Suprapubic skin (tissue), 4 donors: ENCODE measurements at regions not wholly inside any gene's neighbourhood (a gene's known extent, or its start where the extent isn't known, plus 50 kb on each side); places are given as distances from the start of the nearest gene placed in this dataset.

Experiments
- DNase-seq, 2 donors: peaks; one replicate each; pipeline ENCODE4 v3.0.0-alpha.2; 2019; ENCODE audit warnings: low spot score in 2 of 2
- H3K27ac ChIP-seq: fragments of 200-600 bp; sonication (generic); one replicate; pipeline ENCODE4 v1.5.1; 2019
- H3K27me3 ChIP-seq: fragments of 200-600 bp; sonication (generic); one replicate; pipeline ENCODE4 v1.5.1; 2019
- H3K36me3 ChIP-seq: fragments of 200-600 bp; sonication (generic); one replicate; pipeline ENCODE4 v1.5.1; 2019
- H3K4me1 ChIP-seq: fragments of 200-600 bp; sonication (generic); one replicate; pipeline ENCODE4 v1.5.1; 2019
- H3K4me3 ChIP-seq: fragments of 200-600 bp; sonication (generic); one replicate; pipeline ENCODE4 v1.5.1; 2019; ENCODE audit warnings: mild to moderate bottlenecking
- H3K9me3 ChIP-seq: fragments of 200-600 bp; sonication (generic); one replicate; pipeline ENCODE4 v1.5.1; 2019
- EP300 ChIP-seq: sonication (generic); formaldehyde crosslinking; IDR thresholded peaks from one replicate; pipeline ENCODE4 v1.6.1; 2017; ENCODE audit warnings: antibody characterized with exemption
- POLR2A ChIP-seq, 2 donors: fragments of 450-650 bp; IDR thresholded peaks; one replicate each; pipeline ENCODE4 v1.6.1; 2017; ENCODE audit warnings: antibody characterized with exemption in 2 of 2, mild to moderate bottlenecking in 2 of 2, moderate library complexity in 2 of 2
- POLR2AphosphoS5 ChIP-seq, 3 donors: sonication (generic); formaldehyde crosslinking; IDR thresholded peaks; one replicate each; pipeline ENCODE4 v1.6.1; 2017; ENCODE audit warnings: antibody characterized with exemption in 3 of 3
- WGBS: methylation state at CpG from one replicate; pipeline ENCODE4 v1.1.5; 2018; 5-methylcytosine and 5-hydroxymethylcytosine counted together
- TF ChIP-seq, protein P1 (sequence below), 2 donors: fragments of 200-600 bp in 1 of 2; fragments of 450-650 bp in 1 of 2; sonication (generic) in 1 of 2; IDR thresholded peaks; one replicate each; pipeline ENCODE4 v1.5.1; 2016 to 2019; ENCODE audit warnings: antibody characterized with exemption in 2 of 2, mild to moderate bottlenecking in 1 of 2, moderate library complexity in 1 of 2

DNA sequence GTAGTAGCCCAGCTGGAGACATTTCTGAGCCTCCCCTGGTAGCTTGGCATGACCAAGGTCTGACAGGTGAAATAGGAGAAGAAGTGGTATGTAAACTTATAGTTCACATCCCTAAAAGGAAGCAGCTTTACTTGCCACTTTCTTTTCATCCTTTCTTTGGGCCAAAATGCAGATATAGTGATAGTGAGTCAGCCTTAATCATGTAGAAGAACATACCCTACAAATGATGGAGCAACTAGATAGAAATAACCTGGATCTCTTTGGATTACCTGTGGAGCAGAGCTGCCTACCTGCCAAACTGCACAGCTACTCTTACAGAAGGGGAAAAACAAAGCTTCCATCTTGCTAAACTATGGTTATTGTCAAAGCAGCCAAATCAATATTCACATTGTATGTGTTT lies 106.7 kb upstream of the LCORL start:
- Histone ChIP-seq H3K9me3 (no peaks in the 10 kb centered on the region), H3K36me3 (no peaks in the 10 kb centered on the region), H3K4me1 (no peaks in the 10 kb centered on the region), H3K27ac (no peak overlapping the region), H3K4me3 (no peak overlapping the region), H3K27me3 (no peaks in the 10 kb centered on the region)
- no peak for DNase-seq
- TF ChIP-seq EP300 (no peak), POLR2A (IDR thresholded peaks at IDR 0.05) (no peak), POLR2AphosphoS5 (IDR thresholded peaks at IDR 0.05) (no peak)
- TF ChIP-seq, protein P1, sequence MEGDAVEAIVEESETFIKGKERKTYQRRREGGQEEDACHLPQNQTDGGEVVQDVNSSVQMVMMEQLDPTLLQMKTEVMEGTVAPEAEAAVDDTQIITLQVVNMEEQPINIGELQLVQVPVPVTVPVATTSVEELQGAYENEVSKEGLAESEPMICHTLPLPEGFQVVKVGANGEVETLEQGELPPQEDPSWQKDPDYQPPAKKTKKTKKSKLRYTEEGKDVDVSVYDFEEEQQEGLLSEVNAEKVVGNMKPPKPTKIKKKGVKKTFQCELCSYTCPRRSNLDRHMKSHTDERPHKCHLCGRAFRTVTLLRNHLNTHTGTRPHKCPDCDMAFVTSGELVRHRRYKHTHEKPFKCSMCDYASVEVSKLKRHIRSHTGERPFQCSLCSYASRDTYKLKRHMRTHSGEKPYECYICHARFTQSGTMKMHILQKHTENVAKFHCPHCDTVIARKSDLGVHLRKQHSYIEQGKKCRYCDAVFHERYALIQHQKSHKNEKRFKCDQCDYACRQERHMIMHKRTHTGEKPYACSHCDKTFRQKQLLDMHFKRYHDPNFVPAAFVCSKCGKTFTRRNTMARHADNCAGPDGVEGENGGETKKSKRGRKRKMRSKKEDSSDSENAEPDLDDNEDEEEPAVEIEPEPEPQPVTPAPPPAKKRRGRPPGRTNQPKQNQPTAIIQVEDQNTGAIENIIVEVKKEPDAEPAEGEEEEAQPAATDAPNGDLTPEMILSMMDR (IDR thresholded peaks at IDR 0.05) = no peak

- no peak for DNase-seq
- H3K27me3 ChIP-seq = no peaks in the 10 kb centered on the region
- no peaks in the 10 kb centered on the region for H3K9me3 ChIP-seq
- H3K36me3 ChIP-seq = no peaks in the 10 kb centered on the region
- TF ChIP-seq EP300 (no peak), POLR2A (IDR thresholded peaks at IDR 0.05) (no peak), POLR2AphosphoS5 (IDR thresholded peaks at IDR 0.05) (no peak)
- TF ChIP-seq, protein P1 (IDR thresholded peaks at IDR 0.05) = no peak
- H3K4me1 ChIP-seq = no peaks in the 10 kb centered on the region
- 57% methylated on average over 3 of the region's 3 CpGs for WGBS
- H3K27ac ChIP-seq = no peak overlapping the region
- no peak overlapping the region for H3K4me3 ChIP-seq
Measured at GRCh38 chr4:18127030-18127429, 105.5 kb upstream of the LCORL start.

DNA sequence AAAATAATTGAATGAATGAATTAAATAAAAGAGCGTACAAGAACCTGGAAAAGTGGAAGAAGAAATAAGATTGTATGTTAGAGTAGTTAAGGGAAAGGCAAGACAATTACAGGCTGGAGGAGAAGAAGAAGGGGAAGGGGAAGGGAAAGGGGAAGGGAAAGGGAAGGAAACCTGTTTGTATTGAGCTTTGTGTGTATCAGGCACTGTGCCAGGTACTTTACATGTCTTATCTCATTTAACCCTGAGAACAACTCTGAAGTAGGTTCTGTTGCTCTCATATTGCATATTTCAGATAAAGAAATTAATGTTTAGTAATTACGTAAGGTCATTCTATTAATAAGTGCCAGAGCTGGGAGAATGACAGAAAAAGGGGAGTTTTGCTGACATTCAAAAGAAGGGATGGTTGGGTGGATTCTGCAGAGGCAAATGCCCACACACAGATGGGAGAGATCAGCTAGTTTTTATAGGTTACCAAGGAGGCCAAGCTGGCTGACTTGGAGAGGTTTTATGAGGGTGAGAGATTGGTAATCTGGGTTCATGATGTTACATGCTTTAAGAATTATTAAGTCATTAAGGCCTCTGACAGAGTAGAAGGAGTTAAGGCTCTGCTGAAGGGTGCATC lies 92.3 kb upstream of the LCORL start:
- TF ChIP-seq POLR2A (IDR thresholded peaks at IDR 0.05) = no peak
- TF ChIP-seq, protein P1 (IDR thresholded peaks at IDR 0.05) = no peak
- TF ChIP-seq EP300 = no peak
- TF ChIP-seq POLR2AphosphoS5 (IDR thresholded peaks at IDR 0.05) = no peak
- no peak for DNase-seq
- Histone ChIP-seq H3K27me3 (peaks cover 4% of the 10 kb centered on the region), H3K36me3 (no peaks in the 10 kb centered on the region), H3K9me3 (no peaks in the 10 kb centered on the region), H3K4me1 (peaks cover 6% of the 10 kb centered on the region), H3K4me3 (no peak overlapping the region), H3K27ac (no peak overlapping the region)
- 64% methylated on average over 2 of the region's 2 CpGs for WGBS

DNA sequence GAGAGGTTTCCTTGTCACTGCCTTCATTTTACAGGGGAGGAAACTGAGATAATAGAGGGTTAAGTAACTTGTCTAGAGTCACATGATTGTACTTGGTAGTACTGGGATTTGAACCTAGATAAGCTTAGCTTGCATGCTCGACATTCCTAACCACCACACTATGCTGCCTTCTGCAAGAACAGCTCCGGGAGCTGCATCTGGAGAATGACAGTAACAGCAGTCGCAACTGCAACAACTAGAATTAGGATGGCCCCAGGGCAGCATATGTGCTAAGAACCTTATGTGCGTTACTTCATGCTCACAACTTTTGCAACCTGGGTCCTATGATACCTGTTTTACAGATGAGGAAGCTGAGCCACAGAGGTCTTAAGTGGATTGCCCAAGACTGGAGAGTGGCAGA lies 89.5 kb upstream of the LCORL start:
- H3K27ac ChIP-seq = no peak overlapping the region
- TF ChIP-seq, protein P1 (IDR thresholded peaks at IDR 0.05) = no peak
- no peak for TF ChIP-seq POLR2AphosphoS5 (IDR thresholded peaks at IDR 0.05)
- no peak for TF ChIP-seq EP300
- no peak for TF ChIP-seq POLR2A (IDR thresholded peaks at IDR 0.05)
- H3K9me3 ChIP-seq = no peaks in the 10 kb centered on the region
- WGBS = 53% methylated on average over 4 of the region's 4 CpGs
- H3K4me3 ChIP-seq = no peak overlapping the region
- H3K27me3 ChIP-seq = peaks cover 4% of the 10 kb centered on the region
- peaks cover 6% of the 10 kb centered on the region for H3K4me1 ChIP-seq
- no peaks in the 10 kb centered on the region for H3K36me3 ChIP-seq
- DNase-seq = no peak

- Histone ChIP-seq H3K27ac (no peak overlapping the region), H3K36me3 (no peaks in the 10 kb centered on the region), H3K9me3 (no peaks in the 10 kb centered on the region), H3K4me3 (no peak overlapping the region), H3K27me3 (peaks cover 4% of the 10 kb centered on the region), H3K4me1 (peaks cover 6% of the 10 kb centered on the region)
- DNase-seq = no peak
- TF ChIP-seq POLR2AphosphoS5 (IDR thresholded peaks at IDR 0.05) = no peak
- TF ChIP-seq EP300 = no peak
- TF ChIP-seq POLR2A (IDR thresholded peaks at IDR 0.05) = no peak
- TF ChIP-seq, protein P1 (IDR thresholded peaks at IDR 0.05) = no peak
- 13% methylated on average over 6 of the region's 6 CpGs for WGBS
Measured at GRCh38 chr4:18110099-18110498, 88.5 kb upstream of the LCORL start.
